ENCODE measurements at regions not wholly inside any gene's neighbourhood (a gene's known extent, or its start where the extent isn't known, plus 50 kb on each side); places are given as distances from the start of the nearest gene placed in this dataset.

DNA sequence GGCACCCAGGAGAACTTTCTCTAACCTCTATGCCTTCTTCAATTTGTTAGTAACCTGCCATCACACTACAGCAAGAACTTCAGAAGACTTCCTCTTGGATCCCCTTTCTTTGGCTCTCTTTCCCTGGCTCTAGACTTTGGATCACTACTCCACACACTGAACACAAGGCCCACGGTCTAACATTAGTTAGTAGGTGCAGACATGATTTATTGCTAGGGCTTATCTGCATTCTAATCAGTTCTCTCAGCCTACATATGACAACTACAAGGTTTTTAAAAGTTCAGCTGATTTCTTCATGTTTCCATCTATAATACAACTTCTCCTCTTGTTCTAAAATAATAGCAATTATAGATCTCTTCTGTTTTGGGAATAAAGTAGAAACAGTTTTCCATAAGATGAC is 209.1 kb upstream of the ANXA10 start:
- no peak for DNase-seq (ENCODE audit: insufficient read length, low spot score, missing footprints)
- Histone ChIP-seq H3K9me3 (ENCODE audit: low read depth, low read length) (peaks cover 2% of the 10 kb centered on the region), H3K4me1 (ENCODE audit: insufficient read depth, low read length) (no peaks in the 10 kb centered on the region), H3K36me3 (ENCODE audit: insufficient read depth, low read length) (no peaks in the 10 kb centered on the region), H3K79me2 (ENCODE audit: insufficient read depth, low read length) (no peaks in the 10 kb centered on the region), H4K20me1 (ENCODE audit: insufficient read depth, low read length) (no peaks in the 10 kb centered on the region), H3K27ac (ENCODE audit: low read depth, low read length) (no peak overlapping the region), H3K4me3 (ENCODE audit: insufficient read depth, low read length) (no peak overlapping the region), H3K4me2 (ENCODE audit: insufficient read depth, low read length) (no peak overlapping the region), H3K27me3 (ENCODE audit: insufficient read depth, low read length) (no peaks in the 10 kb centered on the region), H2AFZ (ENCODE audit: low read length) (no peak overlapping the region)
- TF ChIP-seq, protein P1, sequence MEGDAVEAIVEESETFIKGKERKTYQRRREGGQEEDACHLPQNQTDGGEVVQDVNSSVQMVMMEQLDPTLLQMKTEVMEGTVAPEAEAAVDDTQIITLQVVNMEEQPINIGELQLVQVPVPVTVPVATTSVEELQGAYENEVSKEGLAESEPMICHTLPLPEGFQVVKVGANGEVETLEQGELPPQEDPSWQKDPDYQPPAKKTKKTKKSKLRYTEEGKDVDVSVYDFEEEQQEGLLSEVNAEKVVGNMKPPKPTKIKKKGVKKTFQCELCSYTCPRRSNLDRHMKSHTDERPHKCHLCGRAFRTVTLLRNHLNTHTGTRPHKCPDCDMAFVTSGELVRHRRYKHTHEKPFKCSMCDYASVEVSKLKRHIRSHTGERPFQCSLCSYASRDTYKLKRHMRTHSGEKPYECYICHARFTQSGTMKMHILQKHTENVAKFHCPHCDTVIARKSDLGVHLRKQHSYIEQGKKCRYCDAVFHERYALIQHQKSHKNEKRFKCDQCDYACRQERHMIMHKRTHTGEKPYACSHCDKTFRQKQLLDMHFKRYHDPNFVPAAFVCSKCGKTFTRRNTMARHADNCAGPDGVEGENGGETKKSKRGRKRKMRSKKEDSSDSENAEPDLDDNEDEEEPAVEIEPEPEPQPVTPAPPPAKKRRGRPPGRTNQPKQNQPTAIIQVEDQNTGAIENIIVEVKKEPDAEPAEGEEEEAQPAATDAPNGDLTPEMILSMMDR (IDR thresholded peaks at IDR 0.05; ENCODE audit: extremely low read depth, low read depth, low read length), result no peak

DNA sequence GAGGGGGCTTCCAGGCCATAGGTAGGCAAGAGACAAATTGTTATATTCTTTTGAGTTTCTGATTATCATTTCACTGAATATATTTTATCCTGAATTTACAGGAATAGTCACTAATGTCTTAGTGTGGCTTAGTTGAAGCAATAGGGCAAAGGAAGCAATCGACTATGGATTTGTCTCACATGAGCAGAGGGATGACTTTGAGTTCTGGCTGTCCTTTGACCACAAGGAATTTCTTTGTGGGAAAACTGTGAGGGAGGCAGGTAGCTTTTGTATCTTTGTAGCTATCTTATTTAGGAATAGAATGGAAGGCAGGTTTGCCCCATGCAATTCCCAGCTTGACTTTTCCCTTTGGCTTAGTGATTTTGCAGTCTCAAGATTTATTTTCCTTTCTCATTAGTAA is 207.3 kb upstream of the ANXA10 start:
- Histone ChIP-seq H3K36me3 (ENCODE audit: insufficient read depth, low read length) (no peaks in the 10 kb centered on the region), H4K20me1 (ENCODE audit: insufficient read depth, low read length) (no peaks in the 10 kb centered on the region), H3K4me3 (ENCODE audit: insufficient read depth, low read length) (no peak overlapping the region), H3K4me1 (ENCODE audit: insufficient read depth, low read length) (no peaks in the 10 kb centered on the region), H3K4me2 (ENCODE audit: insufficient read depth, low read length) (no peak overlapping the region), H3K9me3 (ENCODE audit: low read depth, low read length) (peaks cover 2% of the 10 kb centered on the region), H3K79me2 (ENCODE audit: insufficient read depth, low read length) (no peaks in the 10 kb centered on the region), H3K27ac (ENCODE audit: low read depth, low read length) (no peak overlapping the region), H3K27me3 (ENCODE audit: insufficient read depth, low read length) (no peaks in the 10 kb centered on the region), H2AFZ (ENCODE audit: low read length) (no peak overlapping the region)
- TF ChIP-seq, protein P1 (IDR thresholded peaks at IDR 0.05; ENCODE audit: extremely low read depth, low read depth, low read length), result no peak
- DNase-seq (ENCODE audit: insufficient read length, low spot score, missing footprints), result no peak

DNA sequence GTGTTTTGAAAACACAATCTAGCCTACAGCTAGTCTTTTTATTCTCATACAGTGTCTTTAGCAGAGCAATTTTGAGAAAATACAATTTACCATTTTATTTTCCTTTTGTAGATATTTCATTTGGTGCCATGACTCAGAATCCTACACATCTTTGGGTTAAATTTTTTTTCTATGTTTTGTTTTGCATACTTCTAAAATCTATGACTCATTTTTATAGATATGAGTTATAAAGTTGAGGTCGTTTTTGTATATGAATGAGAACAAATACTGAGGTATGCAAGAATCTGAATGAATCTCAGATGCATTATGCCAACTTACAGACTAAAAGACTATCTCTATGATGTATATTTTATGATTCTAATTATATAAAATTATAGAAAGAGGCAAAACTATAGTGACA is 206.5 kb upstream of the ANXA10 start:
- H3K9me3 ChIP-seq (ENCODE audit: low read depth, low read length), result peaks cover 2% of the 10 kb centered on the region
- TF ChIP-seq, protein P1 (IDR thresholded peaks at IDR 0.05; ENCODE audit: extremely low read depth, low read depth, low read length), result no peak
- no peak overlapping the region for H3K4me3 ChIP-seq (ENCODE audit: insufficient read depth, low read length)
- H3K4me2 ChIP-seq (ENCODE audit: insufficient read depth, low read length), result no peak overlapping the region
- no peaks in the 10 kb centered on the region for H3K79me2 ChIP-seq (ENCODE audit: insufficient read depth, low read length)
- no peak overlapping the region for H3K27ac ChIP-seq (ENCODE audit: low read depth, low read length)
- H2AFZ ChIP-seq (ENCODE audit: low read length), result no peak overlapping the region
- H4K20me1 ChIP-seq (ENCODE audit: insufficient read depth, low read length), result no peaks in the 10 kb centered on the region
- no peaks in the 10 kb centered on the region for H3K4me1 ChIP-seq (ENCODE audit: insufficient read depth, low read length)
- DNase-seq (ENCODE audit: insufficient read length, low spot score, missing footprints), result peak; percentile 66
- H3K36me3 ChIP-seq (ENCODE audit: insufficient read depth, low read length), result no peaks in the 10 kb centered on the region
- no peaks in the 10 kb centered on the region for H3K27me3 ChIP-seq (ENCODE audit: insufficient read depth, low read length)

GRCh38 chr4:167887726-167888125 is 204.6 kb upstream of the ANXA10 start:
- H3K4me2 ChIP-seq (ENCODE audit: insufficient read depth, low read length), result no peak overlapping the region
- peaks cover 2% of the 10 kb centered on the region for H3K9me3 ChIP-seq (ENCODE audit: low read depth, low read length)
- no peak overlapping the region for H2AFZ ChIP-seq (ENCODE audit: low read length)
- no peaks in the 10 kb centered on the region for H3K79me2 ChIP-seq (ENCODE audit: insufficient read depth, low read length)
- H3K27me3 ChIP-seq (ENCODE audit: insufficient read depth, low read length), result no peaks in the 10 kb centered on the region
- no peak overlapping the region for H3K27ac ChIP-seq (ENCODE audit: low read depth, low read length)
- DNase-seq (ENCODE audit: insufficient read length, low spot score, missing footprints), result no peak
- no peaks in the 10 kb centered on the region for H3K36me3 ChIP-seq (ENCODE audit: insufficient read depth, low read length)
- H3K4me3 ChIP-seq (ENCODE audit: insufficient read depth, low read length), result no peak overlapping the region
- TF ChIP-seq, protein P1 (IDR thresholded peaks at IDR 0.05; ENCODE audit: extremely low read depth, low read depth, low read length), result no peak
- no peaks in the 10 kb centered on the region for H3K4me1 ChIP-seq (ENCODE audit: insufficient read depth, low read length)
- no peaks in the 10 kb centered on the region for H4K20me1 ChIP-seq (ENCODE audit: insufficient read depth, low read length)
